Endothelial cell of umbilical vein (primary cell): ENCODE measurements at regions not wholly inside any gene's neighbourhood (a gene's known extent, or its start where the extent isn't known, plus 50 kb on each side); places are given as distances from the start of the nearest gene placed in this dataset.

Source experiments
- BruUV-seq: library from RNA; stranded (reverse); fragments of 400-500 nt; replicated peaks from 2 replicates; lab custom pipeline; 2021; lab: Mats Ljungman, UMichigan
- CTCF ChIA-PET: fragments of 300-600, 350-600 bp; sonication (Branson Sonifier 250); formaldehyde crosslinking; loops from one replicate; lab custom pipeline; 2021; ENCODE audit warnings: antibody characterized with exemption, inconsistent platforms; lab: Charles Lee
- POLR2A ChIA-PET: fragments of 300-600, 350-600 bp; sonication (Branson Sonifier 250); formaldehyde crosslinking; loops from one replicate; lab custom pipeline; 2021; ENCODE audit warnings: antibody characterized with exemption, inconsistent platforms; lab: Charles Lee
- DNase-seq: peaks from one replicate; pipeline ENCODE4 v3.0.0-alpha.2; 2011; ENCODE audit warnings: low read depth, low spot score
- FAIRE-seq: peaks from 2 replicates; lab custom pipeline; 2011; peaks lifted over from hg19 to GRCh38; lab: Jason Lieb, UNC
- H2AFZ ChIP-seq: 2 replicates; pipeline ENCODE4 v1.6.0; 2012; ENCODE audit warnings: low read depth, low read length, control low read depth, inconsistent platforms
- H3K27ac ChIP-seq: 2 replicates; pipeline ENCODE4 v1.5.1; 2011; ENCODE audit warnings: low read depth, mild to moderate bottlenecking, control low read depth, low read length, moderate library complexity; ENCODE audit not compliant: insufficient read depth
- H3K27me3 ChIP-seq, 2 experiments: 2 replicates each; pipeline versions ENCODE4 v1.6.0 to v1.6.1; 2011; ENCODE audit warnings: low read length in 2 of 2, mixed read lengths in 1 of 2; ENCODE audit not compliant: control insufficient read depth in 2 of 2, insufficient read depth in 2 of 2
- H3K36me3 ChIP-seq, 2 experiments: 2 replicates in 1 of 2; 3 replicates in 1 of 2; pipeline ENCODE4 v1.5.1; 2011; ENCODE audit warnings: low read length in 2 of 2, mild to moderate bottlenecking in 1 of 2, moderate library complexity in 1 of 2; ENCODE audit not compliant: control insufficient read depth in 2 of 2, insufficient read depth in 2 of 2; ENCODE audit errors: extremely low read depth in 1 of 2
- H3K4me1 ChIP-seq: 3 replicates; pipeline ENCODE4 v1.5.1; 2011; ENCODE audit warnings: mild to moderate bottlenecking, low read length; ENCODE audit not compliant: control insufficient read depth, insufficient read depth; ENCODE audit errors: extremely low read depth
- H3K4me2 ChIP-seq: 2 replicates; pipeline ENCODE4 v1.6.1; 2011; ENCODE audit warnings: low read length, control low read depth, mixed read lengths; ENCODE audit not compliant: insufficient read depth
- H3K4me3 ChIP-seq, 3 experiments: fragments of 200-600 bp in 1 of 3; sonication (generic), shearing (Covaris generic) in 1 of 3; replicated peaks in 1 of 3; 2 replicates each; pipeline ENCODE4 v1.5.1; 2011 to 2016; ENCODE audit warnings: control low read depth in 3 of 3, low read length in 3 of 3, mild to moderate bottlenecking in 2 of 3, inconsistent platforms in 1 of 3, low read depth in 1 of 3, moderate library complexity in 1 of 3; ENCODE audit not compliant: insufficient read depth in 1 of 3
- H3K79me2 ChIP-seq: 2 replicates; pipeline ENCODE4 v1.6.0; 2012; ENCODE audit warnings: low read length, inconsistent platforms; ENCODE audit not compliant: control insufficient read depth, insufficient read depth
- H3K9ac ChIP-seq: replicated peaks from 2 replicates; pipeline ENCODE3; 2011; ENCODE audit warnings: low read length, control low read depth; ENCODE audit not compliant: insufficient read depth; ENCODE audit errors: extremely low read depth
- H3K9me1 ChIP-seq: replicated peaks from 3 replicates; pipeline ENCODE4 v1.6.0; 2011; ENCODE audit warnings: mild to moderate bottlenecking, low read length; ENCODE audit not compliant: control insufficient read depth, insufficient read depth; ENCODE audit errors: extremely low read depth
- H3K9me3 ChIP-seq: replicated peaks from 2 replicates; pipeline ENCODE4 v1.5.1; 2012; ENCODE audit warnings: low read length, inconsistent platforms; ENCODE audit not compliant: control insufficient read depth, insufficient read depth
- H4K20me1 ChIP-seq: replicated peaks from 2 replicates; pipeline ENCODE3; 2011; ENCODE audit warnings: mild to moderate bottlenecking, low read length; ENCODE audit not compliant: control insufficient read depth, insufficient read depth; ENCODE audit errors: extremely low read depth
- EZH2 ChIP-seq: IDR thresholded peaks from 2 replicates; pipeline ENCODE4 v1.6.1; 2012; ENCODE audit warnings: borderline replicate concordance, low read depth, mild to moderate bottlenecking, moderate library complexity, low read length, inconsistent platforms; ENCODE audit not compliant: severe bottlenecking
- GATA2 ChIP-seq: IDR thresholded peaks from 2 replicates; pipeline ENCODE4 v1.7.0; 2011; ENCODE audit warnings: low read depth, mild to moderate bottlenecking, moderate library complexity, mixed read lengths, low read length; ENCODE audit not compliant: insufficient read length, insufficient read depth
- JUN ChIP-seq: IDR thresholded peaks from 2 replicates; pipeline ENCODE4 v1.6.1; 2011; ENCODE audit warnings: borderline replicate concordance, low read depth; ENCODE audit not compliant: insufficient read length, insufficient read depth
- MYC ChIP-seq: IDR thresholded peaks from one replicate; pipeline ENCODE4 v1.6.1; 2011; ENCODE audit warnings: mild to moderate bottlenecking, low read depth, low read length
- POLR2A ChIP-seq: IDR thresholded peaks from 2 replicates; pipeline ENCODE4 v1.6.1; 2012; ENCODE audit warnings: low read depth, mild to moderate bottlenecking, control low read depth, low read length
- POLR2AphosphoS5 ChIP-seq: IDR thresholded peaks from 2 replicates; pipeline ENCODE4 v1.6.1; 2012; ENCODE audit warnings: low read depth, mild to moderate bottlenecking, control low read depth, low read length, moderate library complexity; ENCODE audit not compliant: insufficient read depth
- dilution Hi-C: fragments of 300-500 bp; cut with MboI; formaldehyde crosslinking; loops from one replicate; pipeline ENCODE4 v1.15.0; 2019; ENCODE audit warnings: low sequenced_read_pairs; ENCODE audit not compliant: extremely low pct_ligation_motif_present
- intact Hi-C: fragments of 100-400 bp; cut with micrococcal nuclease; formaldehyde crosslinking; loops from one replicate; pipeline ENCODE4 v1.10.0; 2022
- TF ChIP-seq, protein P1 (sequence below), 2 donors: IDR thresholded peaks; 1 replicate in 1 of 2; 2 replicates in 1 of 2; pipeline ENCODE4 v1.5.1; 2011; ENCODE audit warnings: low read length in 2 of 2, mild to moderate bottlenecking in 2 of 2, moderate library complexity in 2 of 2, control low read depth in 1 of 2, inconsistent platforms in 1 of 2, low read depth in 1 of 2; ENCODE audit not compliant: insufficient read depth in 1 of 2; ENCODE audit errors: extremely low read depth in 1 of 2
- TF ChIP-seq, protein P2 (sequence below): IDR thresholded peaks from 2 replicates; pipeline ENCODE4 v1.6.1; 2011; ENCODE audit not compliant: insufficient read depth, insufficient read length

DNA sequence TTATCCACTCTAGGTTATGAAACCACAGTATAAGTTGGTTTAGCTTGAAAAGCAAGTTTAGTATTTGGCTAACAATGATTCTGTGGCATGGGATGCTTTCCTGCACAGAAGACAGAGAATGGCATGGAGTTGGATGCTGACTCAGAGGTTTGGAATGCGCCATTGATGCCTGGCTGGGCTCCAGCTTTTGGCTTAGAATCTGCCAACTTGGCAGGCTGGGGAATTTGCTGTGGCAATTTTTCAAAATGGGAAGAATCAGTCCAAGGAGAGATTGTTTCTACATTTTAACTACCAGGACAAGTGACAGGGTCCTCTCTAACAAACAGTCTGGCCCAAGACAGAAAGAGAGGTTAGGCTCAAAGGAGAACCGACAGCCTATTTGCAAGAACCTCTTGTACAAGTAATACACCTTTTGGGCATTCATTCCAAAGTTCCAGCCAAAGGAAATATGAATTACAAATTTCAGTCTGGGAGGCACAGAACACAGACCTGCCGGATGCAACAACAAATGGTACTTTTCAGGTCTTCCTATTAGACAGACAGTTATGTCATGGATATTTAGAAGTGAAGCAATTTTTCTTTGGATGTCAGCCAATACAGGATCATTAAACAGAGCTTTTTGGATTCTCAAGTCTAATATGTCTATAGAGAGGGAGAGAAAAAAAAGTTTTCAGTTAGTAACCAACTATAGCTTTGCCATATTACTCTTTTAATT, 1027.7 kb downstream of the TMEM182 start:
- CTCF ChIA-PET: no interaction called here
- H3K79me2 ChIP-seq: no peaks in the 10 kb centered on the region
- no peaks in the 10 kb centered on the region for H3K4me1 ChIP-seq
- no peak for DNase-seq
- intact Hi-C loops (no loop called here), dilution Hi-C loops (no loop called here)
- TF ChIP-seq, protein P1, sequence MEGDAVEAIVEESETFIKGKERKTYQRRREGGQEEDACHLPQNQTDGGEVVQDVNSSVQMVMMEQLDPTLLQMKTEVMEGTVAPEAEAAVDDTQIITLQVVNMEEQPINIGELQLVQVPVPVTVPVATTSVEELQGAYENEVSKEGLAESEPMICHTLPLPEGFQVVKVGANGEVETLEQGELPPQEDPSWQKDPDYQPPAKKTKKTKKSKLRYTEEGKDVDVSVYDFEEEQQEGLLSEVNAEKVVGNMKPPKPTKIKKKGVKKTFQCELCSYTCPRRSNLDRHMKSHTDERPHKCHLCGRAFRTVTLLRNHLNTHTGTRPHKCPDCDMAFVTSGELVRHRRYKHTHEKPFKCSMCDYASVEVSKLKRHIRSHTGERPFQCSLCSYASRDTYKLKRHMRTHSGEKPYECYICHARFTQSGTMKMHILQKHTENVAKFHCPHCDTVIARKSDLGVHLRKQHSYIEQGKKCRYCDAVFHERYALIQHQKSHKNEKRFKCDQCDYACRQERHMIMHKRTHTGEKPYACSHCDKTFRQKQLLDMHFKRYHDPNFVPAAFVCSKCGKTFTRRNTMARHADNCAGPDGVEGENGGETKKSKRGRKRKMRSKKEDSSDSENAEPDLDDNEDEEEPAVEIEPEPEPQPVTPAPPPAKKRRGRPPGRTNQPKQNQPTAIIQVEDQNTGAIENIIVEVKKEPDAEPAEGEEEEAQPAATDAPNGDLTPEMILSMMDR (IDR thresholded peaks at IDR 0.05; ENCODE audit: extremely low read depth in 1 of 2, insufficient read depth in 1 of 2, low read depth in 1 of 2, low read length in 2 of 2): no peak
- TF ChIP-seq GATA2 (no peak), EZH2 (no peak), POLR2A (no peak), POLR2AphosphoS5 (no peak), JUN (no peak), MYC (no peak)
- TF ChIP-seq, protein P2, sequence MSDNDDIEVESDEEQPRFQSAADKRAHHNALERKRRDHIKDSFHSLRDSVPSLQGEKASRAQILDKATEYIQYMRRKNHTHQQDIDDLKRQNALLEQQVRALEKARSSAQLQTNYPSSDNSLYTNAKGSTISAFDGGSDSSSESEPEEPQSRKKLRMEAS: no peak
- H3K4me3 ChIP-seq: no peak overlapping the region
- H4K20me1 ChIP-seq: no peaks in the 10 kb centered on the region
- BruUV-seq: no TSS peak
- no peak overlapping the region for H2AFZ ChIP-seq
- no peaks in the 10 kb centered on the region for H3K9me1 ChIP-seq
- no peak overlapping the region for H3K9ac ChIP-seq
- peaks cover 4% of the 10 kb centered on the region for H3K9me3 ChIP-seq
- no peak overlapping the region for H3K27ac ChIP-seq
- no peak for FAIRE-seq
- H3K36me3 ChIP-seq: no peaks in the 10 kb centered on the region
- POLR2A ChIA-PET: no interaction called here
- no peaks in the 10 kb centered on the region for H3K27me3 ChIP-seq
- H3K4me2 ChIP-seq: no peak overlapping the region
